ENCODE measurements at regions not wholly inside any gene's neighbourhood (a gene's known extent, or its start where the extent isn't known, plus 50 kb on each side); places are given as distances from the start of the nearest gene placed in this dataset.

GRCh38 chr2:38125842-38126241 is 49.9 kb upstream of the CYP1B1 start:
- TF ChIP-seq CTCF (conservative IDR thresholded peaks at IDR 0.05 in 1 of 2, IDR thresholded peaks at IDR 0.05 in 1 of 2; ENCODE audit: low read depth in 1 of 2, low read length in 2 of 2) (no peak), EZH2 (IDR thresholded peaks at IDR 0.05; ENCODE audit: low read length, missing control alignments) (no peak)
- Histone ChIP-seq H3K4me3 (replicated peaks in 1 of 4; ENCODE audit: control extremely low read depth in 1 of 4, insufficient read depth in 1 of 4, low read depth in 3 of 4, low read length in 4 of 4) (no peak overlapping the region), H3K4me2 (ENCODE audit: extremely low read depth, insufficient read depth, low read length) (no peak overlapping the region), H3K9ac (ENCODE audit: insufficient read depth, low read length) (no peak overlapping the region), H3K27ac (ENCODE audit: insufficient read depth, low read length) (no peak overlapping the region), H3K36me3 (ENCODE audit: control insufficient read depth, insufficient read depth, low read length) (no peaks in the 10 kb centered on the region), H3K27me3 (ENCODE audit: control insufficient read depth, insufficient read depth, low read length) (no peaks in the 10 kb centered on the region), H3K9me3 (ENCODE audit: control insufficient read depth, insufficient read depth, low read depth, low read length) (no peaks in the 10 kb centered on the region), H4K20me1 (ENCODE audit: control insufficient read depth, extremely low read depth, insufficient read depth, low read length) (no peaks in the 10 kb centered on the region), H3K79me2 (ENCODE audit: control insufficient read depth, insufficient read depth, low read length) (no peaks in the 10 kb centered on the region), H2AFZ (ENCODE audit: low read length) (no peak overlapping the region), H3K4me1 (ENCODE audit: control insufficient read depth, extremely low read depth, insufficient read depth, low read length) (peaks cover 3% of the 10 kb centered on the region)
- DNase-seq (ENCODE audit: low read depth in 2 of 2) = no peak
